ENCODE measurements at regions not wholly inside any gene's neighbourhood (a gene's known extent, or its start where the extent isn't known, plus 50 kb on each side); places are given as distances from the start of the nearest gene placed in this dataset.
"Not testable (repeated sequence)": the region's sequence is repeated elsewhere in the genome, so short reads cannot be mapped to it uniquely, and the experiment has no call there.

GRCh38 chr9:85804847-85805133 lies 63.0 kb upstream of the AGTPBP1 start:
- TF ChIP-seq CTCF, POLR2A (IDR thresholded peaks at IDR 0.05): not testable (repeated sequence)
- TF ChIP-seq POLR2AphosphoS5 (IDR thresholded peaks at IDR 0.05; ENCODE audit: insufficient read depth in 1 of 2, low read depth in 1 of 2), result peak in 1 of 2 donors; percentile 30

Data from vagina (tissue), 2 donors.